SK-MEL-5 (cell line): ENCODE measurements at regions not wholly inside any gene's neighbourhood (a gene's known extent, or its start where the extent isn't known, plus 50 kb on each side); places are given as distances from the start of the nearest gene placed in this dataset.
"Not testable (repeated sequence)": the region's sequence is repeated elsewhere in the genome, so short reads cannot be mapped to it uniquely, and the experiment has no call there.

Experiments
- DNase-seq: peaks from one replicate; pipeline ENCODE4 v3.0.0-alpha.2; 2016; ENCODE audit warnings: low read depth, low spot score
- in situ Hi-C: cut with HindIII; loops from 2 replicates; pipeline ENCODE4 v1.10.0; 2016; ENCODE audit warnings: low sequenced_read_pairs, high pct_unique_total_duplicates, low pct_unique_long_range_greater_than_20kb

- no peak for DNase-seq
- in situ Hi-C loops = no loop called here
These were observed 256.6 kb upstream of the IL12B start for GRCh38 chr5:159586921-159587320.

GRCh38 chr5:159588941-159589340 is 258.7 kb upstream of the IL12B start:
- in situ Hi-C loops = no loop called here
- DNase-seq = no peak

GRCh38 chr5:159593518-159594073 is 263.3 kb upstream of the IL12B start:
- in situ Hi-C loops = no loop called here
- no peak for DNase-seq

GRCh38 chr5:159595561-159595960 is 265.3 kb upstream of the IL12B start:
- in situ Hi-C loops, DNase-seq: not testable (repeated sequence)

- in situ Hi-C loops = no loop called here
- DNase-seq = no peak
These were observed 270.9 kb upstream of the IL12B start for GRCh38 chr5:159601216-159601615.

GRCh38 chr5:159602434-159602833 is 272.1 kb upstream of the IL12B start:
- in situ Hi-C loops = no loop called here
- DNase-seq = no peak

GRCh38 chr5:159605585-159605984 is 275.3 kb upstream of the IL12B start:
- in situ Hi-C loops = no loop called here
- no peak for DNase-seq

- in situ Hi-C loops = no loop called here
- DNase-seq = no peak
These were observed 279.1 kb upstream of the IL12B start for GRCh38 chr5:159609359-159609758.

GRCh38 chr5:159610966-159611579 is 280.8 kb upstream of the IL12B start:
- DNase-seq = no peak
- in situ Hi-C loops = no loop called here

GRCh38 chr5:159616952-159617351 is 286.7 kb upstream of the IL12B start:
- in situ Hi-C loops = no loop called here
- DNase-seq = no peak

GRCh38 chr5:159619826-159620225 is 289.5 kb upstream of the IL12B start:
- in situ Hi-C loops = no loop called here
- no peak for DNase-seq

- DNase-seq = no peak
- in situ Hi-C loops = no loop called here
These were observed 290.7 kb upstream of the IL12B start for GRCh38 chr5:159620853-159621540.

GRCh38 chr5:159628703-159629102 is 287.6 kb upstream of the ADRA1B start:
- in situ Hi-C loops = no loop called here
- DNase-seq = no peak

GRCh38 chr5:159629158-159629557 is 287.1 kb upstream of the ADRA1B start:
- in situ Hi-C loops = no loop called here
- DNase-seq = no peak

- no peak for DNase-seq
- in situ Hi-C loops = no loop called here
These were observed 285.7 kb upstream of the ADRA1B start for GRCh38 chr5:159630545-159630944.

GRCh38 chr5:159631001-159631400 is 285.3 kb upstream of the ADRA1B start:
- in situ Hi-C loops = no loop called here
- DNase-seq = no peak

GRCh38 chr5:159632866-159633265 is 283.4 kb upstream of the ADRA1B start:
- in situ Hi-C loops = no loop called here
- DNase-seq = no peak

GRCh38 chr5:159638481-159638880 is 277.8 kb upstream of the ADRA1B start:
- in situ Hi-C loops = no loop called here
- no peak for DNase-seq

- peak; percentile 59 for DNase-seq
- in situ Hi-C loops = no loop called here
These were observed 277.2 kb upstream of the ADRA1B start for GRCh38 chr5:159638954-159639559.
